ENCODE measurements at regions not wholly inside any gene's neighbourhood (a gene's known extent, or its start where the extent isn't known, plus 50 kb on each side); places are given as distances from the start of the nearest gene placed in this dataset.

DNA sequence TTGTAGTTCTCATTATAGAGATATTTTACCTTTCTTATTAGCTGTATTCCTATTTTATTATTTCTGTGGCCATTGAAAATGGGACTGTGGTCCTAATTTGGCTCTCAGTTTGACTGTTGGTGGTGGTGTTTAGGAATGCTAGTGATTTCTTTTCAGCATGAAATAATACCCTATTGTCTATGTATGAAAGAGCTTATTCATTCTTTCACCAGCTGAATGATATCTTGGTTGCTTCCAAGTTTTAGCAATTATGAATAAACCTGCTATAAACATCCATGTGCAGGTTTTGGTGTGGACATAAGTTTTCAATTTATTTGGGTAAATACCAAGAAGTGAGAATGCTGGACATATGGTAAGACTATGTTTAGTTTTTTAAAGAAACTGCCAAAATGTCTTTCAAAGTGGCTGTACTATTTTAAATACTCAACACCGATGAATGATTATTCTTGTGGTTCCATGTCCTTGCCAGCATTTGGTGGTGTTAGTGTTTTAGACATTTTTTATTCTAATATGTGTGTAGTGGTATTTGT is 501.6 kb upstream of the GYPC start:
- TF ChIP-seq, protein P1, sequence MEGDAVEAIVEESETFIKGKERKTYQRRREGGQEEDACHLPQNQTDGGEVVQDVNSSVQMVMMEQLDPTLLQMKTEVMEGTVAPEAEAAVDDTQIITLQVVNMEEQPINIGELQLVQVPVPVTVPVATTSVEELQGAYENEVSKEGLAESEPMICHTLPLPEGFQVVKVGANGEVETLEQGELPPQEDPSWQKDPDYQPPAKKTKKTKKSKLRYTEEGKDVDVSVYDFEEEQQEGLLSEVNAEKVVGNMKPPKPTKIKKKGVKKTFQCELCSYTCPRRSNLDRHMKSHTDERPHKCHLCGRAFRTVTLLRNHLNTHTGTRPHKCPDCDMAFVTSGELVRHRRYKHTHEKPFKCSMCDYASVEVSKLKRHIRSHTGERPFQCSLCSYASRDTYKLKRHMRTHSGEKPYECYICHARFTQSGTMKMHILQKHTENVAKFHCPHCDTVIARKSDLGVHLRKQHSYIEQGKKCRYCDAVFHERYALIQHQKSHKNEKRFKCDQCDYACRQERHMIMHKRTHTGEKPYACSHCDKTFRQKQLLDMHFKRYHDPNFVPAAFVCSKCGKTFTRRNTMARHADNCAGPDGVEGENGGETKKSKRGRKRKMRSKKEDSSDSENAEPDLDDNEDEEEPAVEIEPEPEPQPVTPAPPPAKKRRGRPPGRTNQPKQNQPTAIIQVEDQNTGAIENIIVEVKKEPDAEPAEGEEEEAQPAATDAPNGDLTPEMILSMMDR (IDR thresholded peaks at IDR 0.05), result no peak
- TF ChIP-seq POLR2AphosphoS5 (IDR thresholded peaks at IDR 0.05; ENCODE audit: insufficient read depth in 1 of 2, low read depth in 1 of 2), result no peak
